MM.1S (cell line): ENCODE measurements at regions not wholly inside any gene's neighbourhood (a gene's known extent, or its start where the extent isn't known, plus 50 kb on each side); places are given as distances from the start of the nearest gene placed in this dataset.

ENCODE experiments used
- EZH2phosphoT487 ChIP-seq: fragments of 300-600 bp; sonication (generic); IDR thresholded peaks from 2 replicates; pipeline ENCODE4 v1.6.1; 2018; ENCODE audit warnings: antibody characterized with exemption, low read length
- TF ChIP-seq, protein P1 (sequence below): fragments of 300-600 bp; sonication (generic); IDR thresholded peaks from 2 replicates; pipeline ENCODE4 v1.5.1; 2016; ENCODE audit warnings: antibody characterized with exemption, low read length, mixed read lengths

DNA sequence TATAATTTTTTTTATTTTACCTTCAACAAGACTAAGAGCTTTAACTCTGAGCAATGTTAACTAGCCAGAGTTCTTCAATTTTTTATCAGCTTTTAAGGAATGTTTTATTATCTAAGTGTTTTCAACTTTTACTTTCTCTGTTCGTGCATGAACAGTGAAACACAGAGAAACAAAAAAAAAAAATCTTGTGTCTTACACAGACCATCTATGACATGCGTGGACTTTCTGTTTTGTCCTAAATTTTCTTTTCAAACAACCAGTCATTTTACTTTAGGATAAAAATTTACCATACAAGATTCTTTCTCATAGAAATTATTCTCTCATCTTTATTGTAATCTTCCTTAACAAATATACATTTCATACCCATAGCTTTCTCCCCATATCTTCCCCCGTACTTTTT lies 731.9 kb upstream of the PCDH10 start:
- TF ChIP-seq, protein P1, sequence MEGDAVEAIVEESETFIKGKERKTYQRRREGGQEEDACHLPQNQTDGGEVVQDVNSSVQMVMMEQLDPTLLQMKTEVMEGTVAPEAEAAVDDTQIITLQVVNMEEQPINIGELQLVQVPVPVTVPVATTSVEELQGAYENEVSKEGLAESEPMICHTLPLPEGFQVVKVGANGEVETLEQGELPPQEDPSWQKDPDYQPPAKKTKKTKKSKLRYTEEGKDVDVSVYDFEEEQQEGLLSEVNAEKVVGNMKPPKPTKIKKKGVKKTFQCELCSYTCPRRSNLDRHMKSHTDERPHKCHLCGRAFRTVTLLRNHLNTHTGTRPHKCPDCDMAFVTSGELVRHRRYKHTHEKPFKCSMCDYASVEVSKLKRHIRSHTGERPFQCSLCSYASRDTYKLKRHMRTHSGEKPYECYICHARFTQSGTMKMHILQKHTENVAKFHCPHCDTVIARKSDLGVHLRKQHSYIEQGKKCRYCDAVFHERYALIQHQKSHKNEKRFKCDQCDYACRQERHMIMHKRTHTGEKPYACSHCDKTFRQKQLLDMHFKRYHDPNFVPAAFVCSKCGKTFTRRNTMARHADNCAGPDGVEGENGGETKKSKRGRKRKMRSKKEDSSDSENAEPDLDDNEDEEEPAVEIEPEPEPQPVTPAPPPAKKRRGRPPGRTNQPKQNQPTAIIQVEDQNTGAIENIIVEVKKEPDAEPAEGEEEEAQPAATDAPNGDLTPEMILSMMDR: no peak
- no peak for TF ChIP-seq EZH2phosphoT487
